KMS-11 (cell line): ENCODE measurements at regions not wholly inside any gene's neighbourhood (a gene's known extent, or its start where the extent isn't known, plus 50 kb on each side); places are given as distances from the start of the nearest gene placed in this dataset.

ENCODE experiments used
- H2AFZ ChIP-seq: fragments of 200-600 bp; sonication (generic); 2 replicates; pipeline ENCODE4 v1.6.1; 2016; ENCODE audit warnings: antibody characterized with exemption, mixed run types, low read depth
- H3K27ac ChIP-seq: fragments of 200-600 bp; sonication (generic); 2 replicates; pipeline ENCODE4 v1.6.1; 2016; ENCODE audit warnings: mild to moderate bottlenecking, mixed run types
- H3K27me3 ChIP-seq: fragments of 200-600 bp; sonication (generic); 2 replicates; pipeline ENCODE4 v1.6.1; 2017; ENCODE audit warnings: mild to moderate bottlenecking, low read depth, mixed run types, moderate library complexity; ENCODE audit not compliant: insufficient read depth
- H3K36me3 ChIP-seq: fragments of 200-600 bp; sonication (generic); 2 replicates; pipeline ENCODE4 v1.6.1; 2017; ENCODE audit warnings: mild to moderate bottlenecking, mixed run types; ENCODE audit not compliant: insufficient read depth
- H3K4me1 ChIP-seq: fragments of 200-600 bp; sonication (generic); 2 replicates; pipeline ENCODE4 v1.6.1; 2016; ENCODE audit warnings: mild to moderate bottlenecking, low read depth, mixed run types; ENCODE audit not compliant: poor library complexity, severe bottlenecking
- H3K4me2 ChIP-seq: fragments of 200-600 bp; sonication (generic); 2 replicates; pipeline ENCODE4 v1.7.0; 2016; ENCODE audit warnings: mild to moderate bottlenecking, mixed run types
- H3K4me3 ChIP-seq: fragments of 200-600 bp; sonication (generic); IDR thresholded peaks from 2 replicates; pipeline ENCODE4 v1.6.1; 2017; ENCODE audit warnings: low read depth, low read length, mixed read lengths; ENCODE audit not compliant: insufficient read depth
- H3K79me2 ChIP-seq: fragments of 200-600 bp; sonication (generic); 2 replicates; pipeline ENCODE4 v1.6.1; 2016; ENCODE audit warnings: low read depth, mixed run types; ENCODE audit not compliant: insufficient read depth
- H3K9ac ChIP-seq: fragments of 200-600 bp; sonication (generic); 2 replicates; pipeline ENCODE4 v1.6.1; 2016; ENCODE audit warnings: mild to moderate bottlenecking, mixed run types
- H4K20me1 ChIP-seq: fragments of 200-600 bp; sonication (generic); 2 replicates; pipeline ENCODE4 v1.6.1; 2016; ENCODE audit warnings: mild to moderate bottlenecking, mixed run types; ENCODE audit not compliant: insufficient read depth
- TF ChIP-seq, protein P1 (sequence below): fragments of 200-600 bp; sonication (generic); conservative IDR thresholded peaks from 2 replicates; pipeline ENCODE4 v1.6.1; 2017; ENCODE audit warnings: low read depth, mild to moderate bottlenecking, antibody characterized with exemption, low read length, moderate library complexity, mixed read lengths

- peaks cover 12% of the 10 kb centered on the region for H3K4me1 ChIP-seq
- H3K27me3 ChIP-seq, result no peaks in the 10 kb centered on the region
- TF ChIP-seq, protein P1, sequence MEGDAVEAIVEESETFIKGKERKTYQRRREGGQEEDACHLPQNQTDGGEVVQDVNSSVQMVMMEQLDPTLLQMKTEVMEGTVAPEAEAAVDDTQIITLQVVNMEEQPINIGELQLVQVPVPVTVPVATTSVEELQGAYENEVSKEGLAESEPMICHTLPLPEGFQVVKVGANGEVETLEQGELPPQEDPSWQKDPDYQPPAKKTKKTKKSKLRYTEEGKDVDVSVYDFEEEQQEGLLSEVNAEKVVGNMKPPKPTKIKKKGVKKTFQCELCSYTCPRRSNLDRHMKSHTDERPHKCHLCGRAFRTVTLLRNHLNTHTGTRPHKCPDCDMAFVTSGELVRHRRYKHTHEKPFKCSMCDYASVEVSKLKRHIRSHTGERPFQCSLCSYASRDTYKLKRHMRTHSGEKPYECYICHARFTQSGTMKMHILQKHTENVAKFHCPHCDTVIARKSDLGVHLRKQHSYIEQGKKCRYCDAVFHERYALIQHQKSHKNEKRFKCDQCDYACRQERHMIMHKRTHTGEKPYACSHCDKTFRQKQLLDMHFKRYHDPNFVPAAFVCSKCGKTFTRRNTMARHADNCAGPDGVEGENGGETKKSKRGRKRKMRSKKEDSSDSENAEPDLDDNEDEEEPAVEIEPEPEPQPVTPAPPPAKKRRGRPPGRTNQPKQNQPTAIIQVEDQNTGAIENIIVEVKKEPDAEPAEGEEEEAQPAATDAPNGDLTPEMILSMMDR, result no peak
- H3K36me3 ChIP-seq, result no peaks in the 10 kb centered on the region
- no peak overlapping the region for H3K4me3 ChIP-seq
- no peaks in the 10 kb centered on the region for H3K79me2 ChIP-seq
- H3K9ac ChIP-seq, result no peak overlapping the region
- H2AFZ ChIP-seq, result no peak overlapping the region
- no peak overlapping the region for H3K4me2 ChIP-seq
- H3K27ac ChIP-seq, result no peak overlapping the region
- H4K20me1 ChIP-seq, result no peaks in the 10 kb centered on the region
Observed at GRCh38 chr7:26099236-26099635, 52.8 kb upstream of the NFE2L3 start.

DNA sequence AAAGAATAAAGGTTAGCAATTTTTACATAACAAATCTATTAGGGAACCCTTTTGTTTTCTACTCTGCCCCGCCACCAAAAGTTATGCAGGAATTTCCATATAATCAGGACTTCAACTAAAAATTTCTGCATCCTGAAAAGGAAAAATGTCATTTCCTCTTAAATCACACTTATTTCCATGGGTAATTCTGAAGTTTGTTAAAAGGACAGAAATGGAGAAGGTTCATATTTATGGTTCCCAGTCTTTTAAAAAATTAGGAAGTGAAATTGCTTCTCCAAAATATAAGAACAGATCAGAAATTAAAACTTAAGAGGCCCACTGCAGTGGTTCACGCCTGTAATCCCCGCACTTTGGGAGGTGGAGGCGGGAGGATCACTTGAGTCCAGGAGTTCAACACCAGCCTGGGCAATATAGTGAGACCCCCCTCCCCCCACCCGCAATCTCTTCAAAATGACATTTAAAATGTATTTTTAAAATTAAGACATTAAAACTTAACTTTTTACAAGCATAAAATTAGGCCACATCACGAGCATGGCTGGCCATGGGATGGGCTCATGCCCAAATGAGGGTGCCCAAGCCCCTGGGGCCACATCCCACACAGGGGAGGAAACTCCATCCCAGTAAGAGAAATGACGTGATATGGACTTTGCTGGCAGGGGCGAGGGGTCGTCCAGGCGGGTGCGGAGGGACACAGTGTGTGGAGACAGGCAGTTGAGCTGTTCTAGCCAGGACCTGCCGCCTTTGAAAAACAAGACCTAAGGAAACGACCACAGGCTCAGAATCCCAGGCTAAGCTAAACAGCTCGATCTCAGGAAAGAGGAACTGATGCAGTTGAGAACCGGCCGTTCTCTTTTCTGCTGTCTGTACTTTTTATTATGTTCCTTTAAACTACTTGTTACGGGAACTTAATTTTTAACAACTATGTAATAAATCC is 51.3 kb upstream of the NFE2L3 start:
- Histone ChIP-seq H3K79me2 (no peaks in the 10 kb centered on the region), H3K4me2 (no peak overlapping the region), H3K4me3 (no peak overlapping the region), H3K27ac (no peak overlapping the region), H3K9ac (no peak overlapping the region), H3K36me3 (no peaks in the 10 kb centered on the region), H3K27me3 (no peaks in the 10 kb centered on the region), H2AFZ (no peak overlapping the region), H4K20me1 (no peaks in the 10 kb centered on the region), H3K4me1 (peaks cover 12% of the 10 kb centered on the region)
- TF ChIP-seq, protein P1, result no peak

DNA sequence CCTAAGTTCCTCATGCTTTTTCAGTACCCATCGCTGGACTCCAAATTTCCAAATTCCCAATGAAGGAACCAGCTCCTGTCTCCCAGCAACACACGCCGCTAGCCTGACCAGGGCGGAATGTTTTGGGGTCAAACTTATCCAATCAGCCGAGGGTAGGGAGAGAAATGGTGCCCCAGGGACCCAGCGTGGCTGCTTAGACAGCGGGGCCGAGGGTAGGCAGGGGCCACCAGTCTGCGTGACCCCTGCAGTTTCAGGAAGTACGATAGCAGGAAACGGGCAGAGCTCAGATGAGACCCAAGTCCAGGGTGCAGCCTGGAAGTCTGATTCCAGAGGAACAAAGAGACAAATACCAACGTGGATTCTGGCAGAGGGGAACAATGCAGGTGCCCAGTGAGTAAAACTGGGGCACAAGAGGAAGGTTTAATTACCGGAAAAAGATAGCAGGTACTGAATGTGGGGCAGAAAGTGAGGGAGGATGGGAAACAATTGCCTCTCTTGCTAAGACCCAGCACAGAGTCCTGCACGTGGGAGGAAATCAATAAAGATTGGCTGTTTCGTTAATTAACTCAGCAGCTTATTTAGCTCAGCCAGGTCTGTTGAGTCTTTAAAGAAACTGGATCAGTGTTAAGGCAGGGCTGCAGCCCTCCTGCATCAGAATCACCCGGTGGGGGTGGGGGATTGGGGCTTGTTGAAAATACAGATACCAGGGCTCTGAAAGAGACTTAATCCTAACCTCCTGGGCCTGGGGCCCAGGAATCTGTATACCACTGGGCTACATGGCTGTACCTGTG is 50.4 kb upstream of the NFE2L3 start:
- Histone ChIP-seq H3K36me3 (no peaks in the 10 kb centered on the region), H3K9ac (no peak overlapping the region), H4K20me1 (no peaks in the 10 kb centered on the region), H3K4me1 (peaks cover 12% of the 10 kb centered on the region), H3K27ac (no peak overlapping the region), H3K4me2 (no peak overlapping the region), H3K4me3 (no peak overlapping the region), H3K79me2 (no peaks in the 10 kb centered on the region), H3K27me3 (no peaks in the 10 kb centered on the region), H2AFZ (no peak overlapping the region)
- TF ChIP-seq, protein P1, result no peak

GRCh38 chr7:26102176-26102575 is 49.8 kb upstream of the NFE2L3 start:
- Histone ChIP-seq H3K27ac (no peak overlapping the region), H3K4me2 (no peak overlapping the region)

More at GRCh38 chr7:26102176-26102575, 49.8 kb upstream of the NFE2L3 start:
- Histone ChIP-seq H3K4me3 (no peak overlapping the region), H4K20me1 (no peaks in the 10 kb centered on the region), H3K9ac (no peak overlapping the region), H3K79me2 (no peaks in the 10 kb centered on the region), H3K4me1 (peaks cover 7% of the 10 kb centered on the region), H2AFZ (no peak overlapping the region), H3K27me3 (no peaks in the 10 kb centered on the region), H3K36me3 (no peaks in the 10 kb centered on the region)
- TF ChIP-seq, protein P1, result no peak
